ENCODE measurements at regions not wholly inside any gene's neighbourhood (a gene's known extent, or its start where the extent isn't known, plus 50 kb on each side); places are given as distances from the start of the nearest gene placed in this dataset.
"Not testable (repeated sequence)": the region's sequence is repeated elsewhere in the genome, so short reads cannot be mapped to it uniquely, and the experiment has no call there.

- H3K4me3 ChIP-seq (ENCODE audit: low read length), result no peak overlapping the region
- H3K27me3 ChIP-seq (ENCODE audit: control insufficient read depth, insufficient read depth, low read length), result no peaks in the 10 kb centered on the region
- H3K9ac ChIP-seq (ENCODE audit: low read length), result no peak overlapping the region
- H3K36me3 ChIP-seq (ENCODE audit: control insufficient read depth, insufficient read depth, low read length), result no peaks in the 10 kb centered on the region
- H3K4me1 ChIP-seq (ENCODE audit: control insufficient read depth, insufficient read depth, low read length), result no peaks in the 10 kb centered on the region
- no peak overlapping the region for H3K27ac ChIP-seq (ENCODE audit: low read depth, low read length)
Observed at GRCh38 chr14:71764701-71765382, 167.4 kb upstream of the RGS6 start.

GRCh38 chr14:71765505-71765904 is 166.7 kb upstream of the RGS6 start:
- H3K9ac ChIP-seq (ENCODE audit: low read length), result no peak overlapping the region
- no peaks in the 10 kb centered on the region for H3K27me3 ChIP-seq (ENCODE audit: control insufficient read depth, insufficient read depth, low read length)
- H3K27ac ChIP-seq (ENCODE audit: low read depth, low read length), result no peak overlapping the region
- H3K4me1 ChIP-seq (ENCODE audit: control insufficient read depth, insufficient read depth, low read length), result no peaks in the 10 kb centered on the region
- no peaks in the 10 kb centered on the region for H3K36me3 ChIP-seq (ENCODE audit: control insufficient read depth, insufficient read depth, low read length)
- no peak overlapping the region for H3K4me3 ChIP-seq (ENCODE audit: low read length)

GRCh38 chr14:71770431-71770830 is 161.8 kb upstream of the RGS6 start:
- Histone ChIP-seq H3K4me3 (ENCODE audit: low read length) (no peak overlapping the region), H3K27ac (ENCODE audit: low read depth, low read length) (no peak overlapping the region), H3K4me1 (ENCODE audit: control insufficient read depth, insufficient read depth, low read length) (no peaks in the 10 kb centered on the region), H3K9ac (ENCODE audit: low read length) (no peak overlapping the region), H3K27me3 (ENCODE audit: control insufficient read depth, insufficient read depth, low read length) (no peaks in the 10 kb centered on the region), H3K36me3 (ENCODE audit: control insufficient read depth, insufficient read depth, low read length) (no peaks in the 10 kb centered on the region)

GRCh38 chr14:71771421-71771820 is 160.8 kb upstream of the RGS6 start:
- H3K4me1 ChIP-seq (ENCODE audit: control insufficient read depth, insufficient read depth, low read length); H3K27ac ChIP-seq (ENCODE audit: low read depth, low read length); H3K4me3 ChIP-seq (ENCODE audit: low read length); H3K36me3 ChIP-seq (ENCODE audit: control insufficient read depth, insufficient read depth, low read length); H3K27me3 ChIP-seq (ENCODE audit: control insufficient read depth, insufficient read depth, low read length); H3K9ac ChIP-seq (ENCODE audit: low read length): not testable (repeated sequence)

GRCh38 chr14:71771996-71772395 is 160.2 kb upstream of the RGS6 start:
- not testable (repeated sequence) for H3K27ac ChIP-seq (ENCODE audit: low read depth, low read length); H3K4me3 ChIP-seq (ENCODE audit: low read length); H3K4me1 ChIP-seq (ENCODE audit: control insufficient read depth, insufficient read depth, low read length); H3K27me3 ChIP-seq (ENCODE audit: control insufficient read depth, insufficient read depth, low read length); H3K9ac ChIP-seq (ENCODE audit: low read length); H3K36me3 ChIP-seq (ENCODE audit: control insufficient read depth, insufficient read depth, low read length)

GRCh38 chr14:71773898-71774481 is 158.2 kb upstream of the RGS6 start:
- H3K36me3 ChIP-seq (ENCODE audit: control insufficient read depth, insufficient read depth, low read length), result no peaks in the 10 kb centered on the region
- H3K4me1 ChIP-seq (ENCODE audit: control insufficient read depth, insufficient read depth, low read length), result no peaks in the 10 kb centered on the region
- no peak overlapping the region for H3K4me3 ChIP-seq (ENCODE audit: low read length)
- H3K27me3 ChIP-seq (ENCODE audit: control insufficient read depth, insufficient read depth, low read length), result no peaks in the 10 kb centered on the region
- no peak overlapping the region for H3K27ac ChIP-seq (ENCODE audit: low read depth, low read length)
- no peak overlapping the region for H3K9ac ChIP-seq (ENCODE audit: low read length)

GRCh38 chr14:71776471-71777360 is 155.5 kb upstream of the RGS6 start:
- Histone ChIP-seq H3K4me1 (ENCODE audit: control insufficient read depth, insufficient read depth, low read length) (no peaks in the 10 kb centered on the region), H3K27ac (ENCODE audit: low read depth, low read length) (no peak overlapping the region), H3K27me3 (ENCODE audit: control insufficient read depth, insufficient read depth, low read length) (no peaks in the 10 kb centered on the region), H3K36me3 (ENCODE audit: control insufficient read depth, insufficient read depth, low read length) (no peaks in the 10 kb centered on the region), H3K4me3 (ENCODE audit: low read length) (no peak overlapping the region), H3K9ac (ENCODE audit: low read length) (no peak overlapping the region)

- Histone ChIP-seq H3K4me3 (ENCODE audit: low read length) (no peak overlapping the region), H3K27ac (ENCODE audit: low read depth, low read length) (no peak overlapping the region), H3K9ac (ENCODE audit: low read length) (no peak overlapping the region), H3K27me3 (ENCODE audit: control insufficient read depth, insufficient read depth, low read length) (no peaks in the 10 kb centered on the region), H3K4me1 (ENCODE audit: control insufficient read depth, insufficient read depth, low read length) (no peaks in the 10 kb centered on the region), H3K36me3 (ENCODE audit: control insufficient read depth, insufficient read depth, low read length) (no peaks in the 10 kb centered on the region)
Observed at GRCh38 chr14:71780075-71780474, 152.2 kb upstream of the RGS6 start.

GRCh38 chr14:71780822-71781221 is 151.4 kb upstream of the RGS6 start:
- Histone ChIP-seq H3K27me3 (ENCODE audit: control insufficient read depth, insufficient read depth, low read length) (no peaks in the 10 kb centered on the region), H3K4me3 (ENCODE audit: low read length) (no peak overlapping the region), H3K4me1 (ENCODE audit: control insufficient read depth, insufficient read depth, low read length) (no peaks in the 10 kb centered on the region), H3K9ac (ENCODE audit: low read length) (no peak overlapping the region), H3K36me3 (ENCODE audit: control insufficient read depth, insufficient read depth, low read length) (no peaks in the 10 kb centered on the region), H3K27ac (ENCODE audit: low read depth, low read length) (no peak overlapping the region)

- Histone ChIP-seq H3K36me3 (ENCODE audit: control insufficient read depth, insufficient read depth, low read length) (no peaks in the 10 kb centered on the region), H3K27me3 (ENCODE audit: control insufficient read depth, insufficient read depth, low read length) (no peaks in the 10 kb centered on the region), H3K27ac (ENCODE audit: low read depth, low read length) (no peak overlapping the region), H3K9ac (ENCODE audit: low read length) (no peak overlapping the region), H3K4me1 (ENCODE audit: control insufficient read depth, insufficient read depth, low read length) (no peaks in the 10 kb centered on the region), H3K4me3 (ENCODE audit: low read length) (no peak overlapping the region)
Observed at GRCh38 chr14:71783088-71783487, 149.1 kb upstream of the RGS6 start.

GRCh38 chr14:71783786-71784185 is 148.4 kb upstream of the RGS6 start:
- Histone ChIP-seq H3K4me1 (ENCODE audit: control insufficient read depth, insufficient read depth, low read length) (no peaks in the 10 kb centered on the region), H3K27me3 (ENCODE audit: control insufficient read depth, insufficient read depth, low read length) (no peaks in the 10 kb centered on the region), H3K9ac (ENCODE audit: low read length) (no peak overlapping the region), H3K4me3 (ENCODE audit: low read length) (no peak overlapping the region), H3K27ac (ENCODE audit: low read depth, low read length) (no peak overlapping the region), H3K36me3 (ENCODE audit: control insufficient read depth, insufficient read depth, low read length) (no peaks in the 10 kb centered on the region)

- Histone ChIP-seq H3K4me3 (ENCODE audit: low read length) (no peak overlapping the region), H3K36me3 (ENCODE audit: control insufficient read depth, insufficient read depth, low read length) (no peaks in the 10 kb centered on the region), H3K9ac (ENCODE audit: low read length) (no peak overlapping the region)
Observed at GRCh38 chr14:71789005-71789404, 143.2 kb upstream of the RGS6 start.

More at GRCh38 chr14:71789005-71789404, 143.2 kb upstream of the RGS6 start:
- no peaks in the 10 kb centered on the region for H3K27me3 ChIP-seq (ENCODE audit: control insufficient read depth, insufficient read depth, low read length)
- H3K27ac ChIP-seq (ENCODE audit: low read depth, low read length), result no peak overlapping the region
- H3K4me1 ChIP-seq (ENCODE audit: control insufficient read depth, insufficient read depth, low read length), result no peaks in the 10 kb centered on the region

All from rectal smooth muscle tissue (tissue), 1 donor.